Right lobe of liver (tissue), 4 donors: ENCODE measurements at regions not wholly inside any gene's neighbourhood (a gene's known extent, or its start where the extent isn't known, plus 50 kb on each side); places are given as distances from the start of the nearest gene placed in this dataset.

Source experiments
- POLR2A ChIP-seq: fragments of 450-650 bp; IDR thresholded peaks from one replicate; pipeline ENCODE4 v1.6.1; 2017; ENCODE audit warnings: antibody characterized with exemption, mild to moderate bottlenecking
- TF ChIP-seq, protein P1 (sequence below), 4 donors: fragments of 200-600 bp in 3 of 4; fragments of 450-650 bp in 1 of 4; IDR thresholded peaks; one replicate each; pipeline versions ENCODE4 v1.5.1 to v1.8.0; 2016 to 2022; ENCODE audit warnings: antibody characterized with exemption in 4 of 4, mild to moderate bottlenecking in 2 of 4
- donor health status: DM: no; HTN: no; CAD: no.
- donor health status: DM: no; HTN: no; CAD: no.
- donor health status: DM: no; HTN: yes; CAD: no.

DNA sequence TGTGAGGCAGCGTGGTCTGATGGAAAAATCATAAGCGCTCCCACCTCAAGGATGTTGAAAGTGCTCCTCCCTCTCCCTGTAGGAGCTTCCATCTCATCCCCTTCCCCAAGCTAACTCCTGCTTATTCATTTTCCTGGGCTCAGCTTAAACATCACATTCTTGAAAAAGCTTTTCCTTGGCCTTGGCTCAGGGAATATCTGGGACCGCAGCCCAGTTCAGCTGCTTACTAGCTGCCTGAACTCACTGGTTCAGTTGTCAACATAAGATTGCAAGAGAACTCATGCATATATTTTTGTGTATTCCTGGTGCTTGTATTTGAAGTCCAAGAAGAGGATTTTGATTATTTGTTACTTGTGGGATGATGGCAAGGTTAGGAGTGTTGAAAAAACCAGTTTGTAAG lies 91.5 kb downstream of the UTP18 start:
- TF ChIP-seq, protein P1, sequence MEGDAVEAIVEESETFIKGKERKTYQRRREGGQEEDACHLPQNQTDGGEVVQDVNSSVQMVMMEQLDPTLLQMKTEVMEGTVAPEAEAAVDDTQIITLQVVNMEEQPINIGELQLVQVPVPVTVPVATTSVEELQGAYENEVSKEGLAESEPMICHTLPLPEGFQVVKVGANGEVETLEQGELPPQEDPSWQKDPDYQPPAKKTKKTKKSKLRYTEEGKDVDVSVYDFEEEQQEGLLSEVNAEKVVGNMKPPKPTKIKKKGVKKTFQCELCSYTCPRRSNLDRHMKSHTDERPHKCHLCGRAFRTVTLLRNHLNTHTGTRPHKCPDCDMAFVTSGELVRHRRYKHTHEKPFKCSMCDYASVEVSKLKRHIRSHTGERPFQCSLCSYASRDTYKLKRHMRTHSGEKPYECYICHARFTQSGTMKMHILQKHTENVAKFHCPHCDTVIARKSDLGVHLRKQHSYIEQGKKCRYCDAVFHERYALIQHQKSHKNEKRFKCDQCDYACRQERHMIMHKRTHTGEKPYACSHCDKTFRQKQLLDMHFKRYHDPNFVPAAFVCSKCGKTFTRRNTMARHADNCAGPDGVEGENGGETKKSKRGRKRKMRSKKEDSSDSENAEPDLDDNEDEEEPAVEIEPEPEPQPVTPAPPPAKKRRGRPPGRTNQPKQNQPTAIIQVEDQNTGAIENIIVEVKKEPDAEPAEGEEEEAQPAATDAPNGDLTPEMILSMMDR (IDR thresholded peaks at IDR 0.05): no peak
- TF ChIP-seq POLR2A: no peak
